ENCODE measurements at regions not wholly inside any gene's neighbourhood (a gene's known extent, or its start where the extent isn't known, plus 50 kb on each side); places are given as distances from the start of the nearest gene placed in this dataset.

- Histone ChIP-seq H3K9me3 (ENCODE audit: low read depth, low read length, poor library complexity, severe bottlenecking) (no peaks in the 10 kb centered on the region), H3K27ac (ENCODE audit: low read depth, low read length, poor library complexity, severe bottlenecking) (no peak overlapping the region), H3K4me3 (ENCODE audit: low read depth, low read length, poor library complexity, severe bottlenecking) (no peak overlapping the region), H3K36me3 (ENCODE audit: insufficient read depth, low read length, poor library complexity, severe bottlenecking) (no peaks in the 10 kb centered on the region), H3K27me3 (replicated peaks; ENCODE audit: insufficient read depth, low read depth, low read length, poor library complexity) (peaks cover 21% of the 10 kb centered on the region), H3K4me1 (ENCODE audit: insufficient read depth, low read length, poor library complexity, severe bottlenecking) (no peaks in the 10 kb centered on the region)
- ChIA-PET CTCF (no interaction called here), POLR2A (ENCODE audit: low non-redundant PET) (no interaction called here)
- no peak for DNase-seq (ENCODE audit: low spot score)
- no TSS peak for BruUV-seq (replicated peaks)
- intact Hi-C loops (cut with micrococcal nuclease; ENCODE audit: unreplicated experiment), result no loop called here
- TF ChIP-seq CTCF (conservative IDR thresholded peaks at IDR 0.05; ENCODE audit: low read depth, low read length), result no peak
Observed at GRCh38 chr5:60399507-60399906, 300.5 kb downstream of the DEPDC1B start.

- no peak overlapping the region for H3K27ac ChIP-seq (ENCODE audit: low read depth, low read length, poor library complexity, severe bottlenecking)
- H3K9me3 ChIP-seq (ENCODE audit: low read depth, low read length, poor library complexity, severe bottlenecking), result no peaks in the 10 kb centered on the region
- no peaks in the 10 kb centered on the region for H3K36me3 ChIP-seq (ENCODE audit: insufficient read depth, low read length, poor library complexity, severe bottlenecking)
- no peaks in the 10 kb centered on the region for H3K4me1 ChIP-seq (ENCODE audit: insufficient read depth, low read length, poor library complexity, severe bottlenecking)
- ChIA-PET CTCF (no interaction called here), POLR2A (ENCODE audit: low non-redundant PET) (no interaction called here)
- DNase-seq (ENCODE audit: low spot score), result no peak
- BruUV-seq (replicated peaks), result no TSS peak
- TF ChIP-seq EZH2 (IDR thresholded peaks at IDR 0.05; ENCODE audit: borderline replicate concordance, low read depth, low read length, poor library complexity, severe bottlenecking) (no peak), CTCF (conservative IDR thresholded peaks at IDR 0.05; ENCODE audit: low read depth, low read length) (peak; percentile 43)
- H3K4me3 ChIP-seq (ENCODE audit: low read depth, low read length, poor library complexity, severe bottlenecking), result no peak overlapping the region
- H3K27me3 ChIP-seq (replicated peaks; ENCODE audit: insufficient read depth, low read depth, low read length, poor library complexity), result peaks cover 42% of the 10 kb centered on the region
- intact Hi-C loops (cut with micrococcal nuclease; ENCODE audit: unreplicated experiment), result no loop called here
Observed at GRCh38 chr5:60395712-60396329, 304.1 kb downstream of the DEPDC1B start.

- Histone ChIP-seq H3K4me3 (ENCODE audit: low read depth, low read length, poor library complexity, severe bottlenecking) (no peak overlapping the region), H3K27ac (ENCODE audit: low read depth, low read length, poor library complexity, severe bottlenecking) (no peak overlapping the region), H3K36me3 (ENCODE audit: insufficient read depth, low read length, poor library complexity, severe bottlenecking) (no peaks in the 10 kb centered on the region), H3K9me3 (ENCODE audit: low read depth, low read length, poor library complexity, severe bottlenecking) (no peaks in the 10 kb centered on the region), H3K4me1 (ENCODE audit: insufficient read depth, low read length, poor library complexity, severe bottlenecking) (no peaks in the 10 kb centered on the region), H3K27me3 (replicated peaks; ENCODE audit: insufficient read depth, low read depth, low read length, poor library complexity) (peaks cover 52% of the 10 kb centered on the region)
- ChIA-PET CTCF (no interaction called here), POLR2A (ENCODE audit: low non-redundant PET) (no interaction called here)
- intact Hi-C loops (cut with micrococcal nuclease; ENCODE audit: unreplicated experiment), result loop anchor here (10.0 kb wide), 1 partner anchor 258 kb away; no protein-coding TSS in a partner anchor
- no peak for TF ChIP-seq CTCF (conservative IDR thresholded peaks at IDR 0.05; ENCODE audit: low read depth, low read length)
- no peak for TF ChIP-seq EZH2 (IDR thresholded peaks at IDR 0.05; ENCODE audit: borderline replicate concordance, low read depth, low read length, poor library complexity, severe bottlenecking)
- no TSS peak for BruUV-seq (replicated peaks)
- DNase-seq (ENCODE audit: low spot score), result no peak
Observed at GRCh38 chr5:60387051-60387440, 312.9 kb downstream of the DEPDC1B start.

Data from A673 (cell line).